GM23338 (cell line): ENCODE measurements at regions not wholly inside any gene's neighbourhood (a gene's known extent, or its start where the extent isn't known, plus 50 kb on each side); places are given as distances from the start of the nearest gene placed in this dataset.

Source experiments
- CREB1 ChIP-seq: fragments of 250-450 bp; sonication (Bioruptor Pico); IDR thresholded peaks from 2 replicates; pipeline ENCODE4 v1.5.0; 2020; ENCODE audit warnings: low read depth, mild to moderate bottlenecking, moderate library complexity
- EZH2 ChIP-seq: fragments of 200-600 bp; sonication (generic); IDR thresholded peaks from one replicate; pipeline ENCODE4 v1.8.0; 2017; ENCODE audit warnings: antibody characterized with exemption, mild to moderate bottlenecking, low read depth; ENCODE audit not compliant: unreplicated experiment
- EZH2phosphoT487 ChIP-seq: fragments of 200-600 bp; sonication (generic); IDR thresholded peaks from one replicate; pipeline ENCODE4 v1.8.1; 2018; ENCODE audit warnings: antibody characterized with exemption; ENCODE audit not compliant: unreplicated experiment
- POLR2AphosphoS5 ChIP-seq: IDR thresholded peaks from 2 replicates; pipeline ENCODE4 v1.6.1; 2016; ENCODE audit warnings: antibody characterized with exemption, low read depth
- TF ChIP-seq, protein P1 (sequence below), 2 experiments: fragments of 200-600 bp in 1 of 2; sonication (generic) in 1 of 2; conservative IDR thresholded peaks; 2 replicates each; pipeline versions ENCODE4 v1.5.1 to v1.6.1; 2016 to 2017; ENCODE audit warnings: antibody characterized with exemption in 2 of 2, low read depth in 2 of 2, mild to moderate bottlenecking in 2 of 2, moderate library complexity in 1 of 2
- TF ChIP-seq, protein P2 (sequence below): IDR thresholded peaks from 2 replicates; pipeline ENCODE4 v1.6.1; 2016; ENCODE audit warnings: antibody characterized with exemption
- TF ChIP-seq, protein P3 (sequence below): IDR thresholded peaks from one replicate; pipeline ENCODE4 v1.6.1; 2018; ENCODE audit warnings: antibody characterized with exemption; ENCODE audit not compliant: unreplicated experiment

DNA sequence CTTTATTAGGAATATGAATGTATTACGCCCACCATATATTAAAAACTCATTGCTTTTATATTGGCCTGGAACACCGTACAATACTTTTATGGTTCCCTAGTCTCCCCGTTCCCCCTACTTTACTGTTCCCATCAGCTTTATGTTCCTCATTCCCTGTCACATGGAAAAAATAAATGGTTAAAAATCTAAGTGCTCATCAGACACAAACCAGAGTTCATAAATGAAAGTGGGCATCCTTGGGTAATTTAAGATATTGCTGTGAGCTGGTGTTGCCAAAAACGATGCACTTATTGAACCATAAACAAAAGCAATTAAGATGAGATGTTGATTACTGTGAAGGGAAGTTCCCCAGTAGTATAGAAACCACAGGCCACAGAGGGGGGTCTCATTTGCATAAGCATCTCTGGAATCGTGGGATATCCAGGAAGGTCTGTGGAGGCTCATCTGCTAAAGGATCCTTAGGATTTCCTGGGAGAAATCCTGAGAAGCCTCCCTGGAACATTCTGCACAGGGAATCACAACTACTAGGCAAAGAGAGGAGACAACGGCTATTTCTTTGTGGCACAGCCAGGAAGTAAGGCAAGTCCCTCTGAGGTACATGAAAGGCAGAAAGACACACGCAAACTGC, 591.4 kb upstream of the CDH11 start:
- TF ChIP-seq, protein P1, sequence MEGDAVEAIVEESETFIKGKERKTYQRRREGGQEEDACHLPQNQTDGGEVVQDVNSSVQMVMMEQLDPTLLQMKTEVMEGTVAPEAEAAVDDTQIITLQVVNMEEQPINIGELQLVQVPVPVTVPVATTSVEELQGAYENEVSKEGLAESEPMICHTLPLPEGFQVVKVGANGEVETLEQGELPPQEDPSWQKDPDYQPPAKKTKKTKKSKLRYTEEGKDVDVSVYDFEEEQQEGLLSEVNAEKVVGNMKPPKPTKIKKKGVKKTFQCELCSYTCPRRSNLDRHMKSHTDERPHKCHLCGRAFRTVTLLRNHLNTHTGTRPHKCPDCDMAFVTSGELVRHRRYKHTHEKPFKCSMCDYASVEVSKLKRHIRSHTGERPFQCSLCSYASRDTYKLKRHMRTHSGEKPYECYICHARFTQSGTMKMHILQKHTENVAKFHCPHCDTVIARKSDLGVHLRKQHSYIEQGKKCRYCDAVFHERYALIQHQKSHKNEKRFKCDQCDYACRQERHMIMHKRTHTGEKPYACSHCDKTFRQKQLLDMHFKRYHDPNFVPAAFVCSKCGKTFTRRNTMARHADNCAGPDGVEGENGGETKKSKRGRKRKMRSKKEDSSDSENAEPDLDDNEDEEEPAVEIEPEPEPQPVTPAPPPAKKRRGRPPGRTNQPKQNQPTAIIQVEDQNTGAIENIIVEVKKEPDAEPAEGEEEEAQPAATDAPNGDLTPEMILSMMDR (conservative IDR thresholded peaks at IDR 0.05; ENCODE audit: low read depth in 2 of 2), result no peak
- TF ChIP-seq EZH2 (no peak), EZH2phosphoT487 (no peak), POLR2AphosphoS5 (no peak), CREB1 (CRISPR knock-in tag) (no peak)
- TF ChIP-seq, protein P2, sequence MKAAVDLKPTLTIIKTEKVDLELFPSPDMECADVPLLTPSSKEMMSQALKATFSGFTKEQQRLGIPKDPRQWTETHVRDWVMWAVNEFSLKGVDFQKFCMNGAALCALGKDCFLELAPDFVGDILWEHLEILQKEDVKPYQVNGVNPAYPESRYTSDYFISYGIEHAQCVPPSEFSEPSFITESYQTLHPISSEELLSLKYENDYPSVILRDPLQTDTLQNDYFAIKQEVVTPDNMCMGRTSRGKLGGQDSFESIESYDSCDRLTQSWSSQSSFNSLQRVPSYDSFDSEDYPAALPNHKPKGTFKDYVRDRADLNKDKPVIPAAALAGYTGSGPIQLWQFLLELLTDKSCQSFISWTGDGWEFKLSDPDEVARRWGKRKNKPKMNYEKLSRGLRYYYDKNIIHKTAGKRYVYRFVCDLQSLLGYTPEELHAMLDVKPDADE, result no peak
- TF ChIP-seq, protein P3, sequence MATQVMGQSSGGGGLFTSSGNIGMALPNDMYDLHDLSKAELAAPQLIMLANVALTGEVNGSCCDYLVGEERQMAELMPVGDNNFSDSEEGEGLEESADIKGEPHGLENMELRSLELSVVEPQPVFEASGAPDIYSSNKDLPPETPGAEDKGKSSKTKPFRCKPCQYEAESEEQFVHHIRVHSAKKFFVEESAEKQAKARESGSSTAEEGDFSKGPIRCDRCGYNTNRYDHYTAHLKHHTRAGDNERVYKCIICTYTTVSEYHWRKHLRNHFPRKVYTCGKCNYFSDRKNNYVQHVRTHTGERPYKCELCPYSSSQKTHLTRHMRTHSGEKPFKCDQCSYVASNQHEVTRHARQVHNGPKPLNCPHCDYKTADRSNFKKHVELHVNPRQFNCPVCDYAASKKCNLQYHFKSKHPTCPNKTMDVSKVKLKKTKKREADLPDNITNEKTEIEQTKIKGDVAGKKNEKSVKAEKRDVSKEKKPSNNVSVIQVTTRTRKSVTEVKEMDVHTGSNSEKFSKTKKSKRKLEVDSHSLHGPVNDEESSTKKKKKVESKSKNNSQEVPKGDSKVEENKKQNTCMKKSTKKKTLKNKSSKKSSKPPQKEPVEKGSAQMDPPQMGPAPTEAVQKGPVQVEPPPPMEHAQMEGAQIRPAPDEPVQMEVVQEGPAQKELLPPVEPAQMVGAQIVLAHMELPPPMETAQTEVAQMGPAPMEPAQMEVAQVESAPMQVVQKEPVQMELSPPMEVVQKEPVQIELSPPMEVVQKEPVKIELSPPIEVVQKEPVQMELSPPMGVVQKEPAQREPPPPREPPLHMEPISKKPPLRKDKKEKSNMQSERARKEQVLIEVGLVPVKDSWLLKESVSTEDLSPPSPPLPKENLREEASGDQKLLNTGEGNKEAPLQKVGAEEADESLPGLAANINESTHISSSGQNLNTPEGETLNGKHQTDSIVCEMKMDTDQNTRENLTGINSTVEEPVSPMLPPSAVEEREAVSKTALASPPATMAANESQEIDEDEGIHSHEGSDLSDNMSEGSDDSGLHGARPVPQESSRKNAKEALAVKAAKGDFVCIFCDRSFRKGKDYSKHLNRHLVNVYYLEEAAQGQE, result no peak
